NCI-H460 (cell line): ENCODE measurements at regions not wholly inside any gene's neighbourhood (a gene's known extent, or its start where the extent isn't known, plus 50 kb on each side); places are given as distances from the start of the nearest gene placed in this dataset.
"Not testable (repeated sequence)": the region's sequence is repeated elsewhere in the genome, so short reads cannot be mapped to it uniquely, and the experiment has no call there.

Experiments
- DNase-seq: peaks from one replicate; pipeline ENCODE4 v3.0.0-alpha.2; 2016; ENCODE audit warnings: low read depth; ENCODE audit errors: extremely low read depth

- DNase-seq = no peak
Observed at GRCh38 chr9:85344901-85345300, 396.9 kb downstream of the AGTPBP1 start.

DNA sequence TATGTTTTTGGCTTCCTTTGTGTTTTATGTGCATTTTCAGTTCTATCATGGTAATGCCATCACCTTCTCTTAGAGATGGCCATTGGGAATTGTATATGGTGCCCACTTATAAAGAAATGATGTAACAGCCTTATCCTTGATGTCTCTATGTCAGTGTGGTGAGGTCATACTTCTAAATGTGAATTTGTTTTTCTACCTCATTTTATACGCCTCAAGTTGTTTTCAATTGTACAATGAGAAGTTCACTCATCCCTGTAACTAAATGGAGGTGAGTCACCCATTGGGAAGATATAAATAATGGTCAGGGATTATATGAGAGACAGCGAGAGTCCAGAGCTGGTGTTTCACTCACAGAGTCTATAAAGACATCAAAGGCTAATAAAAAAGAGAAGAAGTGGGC lies 402.4 kb downstream of the AGTPBP1 start:
- DNase-seq = no peak

DNA sequence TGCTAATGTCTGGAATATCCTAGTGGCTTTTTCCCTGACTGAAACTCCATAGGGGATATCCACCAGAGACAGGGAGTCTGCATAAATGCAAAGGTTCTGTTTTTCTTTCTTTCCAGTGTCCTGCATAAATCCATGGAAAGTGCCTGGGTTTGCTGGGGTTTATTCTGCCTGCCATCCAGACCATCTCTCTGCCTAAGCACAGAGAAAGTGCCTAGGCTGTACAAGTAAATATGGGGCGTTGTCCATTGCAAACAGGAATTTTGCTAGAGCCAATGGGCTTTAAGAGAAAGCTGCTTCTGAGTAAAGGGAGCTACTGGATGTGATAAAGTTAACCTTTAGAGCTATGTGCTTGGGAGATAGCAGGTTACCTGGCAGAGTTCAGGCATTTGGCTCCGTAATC lies 407.5 kb downstream of the AGTPBP1 start:
- no peak for DNase-seq

DNA sequence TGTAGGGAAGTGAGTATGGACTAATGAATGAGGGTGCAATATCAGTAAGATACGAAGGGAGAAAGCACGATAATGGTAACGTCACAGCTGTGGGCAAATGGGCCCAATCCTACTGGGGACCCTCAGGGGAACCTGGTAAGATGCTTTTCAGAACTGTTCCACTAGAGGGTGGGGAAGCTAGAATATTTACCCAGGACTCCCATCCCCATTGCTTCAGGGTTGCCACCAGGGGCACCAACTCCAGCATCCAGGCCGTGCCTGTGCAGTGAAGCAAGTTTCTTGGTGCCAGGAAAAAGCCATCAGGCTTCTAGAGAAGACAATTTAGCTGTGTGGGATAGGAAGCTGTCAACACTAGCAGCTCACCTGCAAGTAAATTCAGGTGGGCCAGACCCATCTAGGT lies 409.3 kb downstream of the AGTPBP1 start:
- DNase-seq = no peak

GRCh38 chr9:85331626-85332025 lies 410.1 kb downstream of the AGTPBP1 start:
- no peak for DNase-seq

DNA sequence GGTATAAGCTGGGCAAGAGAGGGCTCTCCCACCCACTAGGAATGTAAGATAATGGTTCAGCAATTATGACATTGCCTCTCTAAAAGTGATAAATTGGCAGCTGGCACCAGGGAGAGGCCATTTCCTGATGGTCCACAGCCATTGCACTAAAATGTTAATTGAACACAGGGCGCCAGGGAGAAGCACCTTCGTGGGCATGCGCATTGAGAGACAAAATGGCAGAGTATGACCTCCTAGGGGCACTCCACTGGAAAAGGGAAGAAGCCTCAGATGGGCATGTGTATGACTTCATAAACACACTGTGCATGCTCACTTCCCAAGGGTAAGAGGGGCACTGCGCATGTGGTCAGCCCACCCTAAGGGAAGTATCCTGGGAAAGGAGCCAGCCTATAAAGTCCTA lies 419.2 kb downstream of the AGTPBP1 start:
- no peak for DNase-seq

GRCh38 chr9:85321561-85321960 lies 420.2 kb downstream of the AGTPBP1 start:
- DNase-seq = no peak

DNA sequence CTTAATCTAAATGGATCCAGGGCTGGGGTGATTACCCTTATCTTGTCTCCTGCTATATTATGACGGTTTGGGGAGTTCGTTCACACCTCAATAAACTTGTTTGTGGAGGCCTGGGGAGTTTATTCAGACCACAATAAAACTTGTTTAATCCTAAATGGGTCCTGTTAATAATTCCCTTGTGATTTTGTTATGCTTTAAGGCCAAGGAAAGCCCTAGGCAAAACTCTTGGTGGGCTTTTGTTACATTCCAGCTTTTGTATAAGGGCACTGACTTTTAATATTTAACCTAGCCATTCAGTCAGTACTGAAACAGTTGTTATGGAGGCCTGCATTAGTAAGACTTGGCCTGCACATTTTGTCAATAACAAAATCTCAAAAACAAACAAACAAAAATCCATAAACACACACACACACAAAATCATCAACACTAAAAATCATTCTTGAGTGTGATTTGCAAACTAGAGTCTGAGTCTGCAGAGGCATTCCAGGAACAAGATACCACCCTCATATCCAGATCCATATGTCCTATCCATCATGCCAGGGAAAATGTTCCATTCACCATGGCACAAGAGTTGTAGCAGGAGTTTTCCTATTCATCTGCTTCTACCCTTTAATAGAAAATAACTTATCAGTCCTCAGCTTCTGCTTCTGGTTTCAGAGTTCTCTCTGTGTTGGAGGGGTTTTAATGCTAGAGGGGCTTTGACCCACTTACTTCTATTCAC lies 421.7 kb downstream of the AGTPBP1 start:
- DNase-seq = no peak

GRCh38 chr9:85315535-85315934 lies 426.2 kb downstream of the AGTPBP1 start:
- DNase-seq = not testable (repeated sequence)

GRCh38 chr9:85310573-85310972 lies 431.2 kb downstream of the AGTPBP1 start:
- no peak for DNase-seq

DNA sequence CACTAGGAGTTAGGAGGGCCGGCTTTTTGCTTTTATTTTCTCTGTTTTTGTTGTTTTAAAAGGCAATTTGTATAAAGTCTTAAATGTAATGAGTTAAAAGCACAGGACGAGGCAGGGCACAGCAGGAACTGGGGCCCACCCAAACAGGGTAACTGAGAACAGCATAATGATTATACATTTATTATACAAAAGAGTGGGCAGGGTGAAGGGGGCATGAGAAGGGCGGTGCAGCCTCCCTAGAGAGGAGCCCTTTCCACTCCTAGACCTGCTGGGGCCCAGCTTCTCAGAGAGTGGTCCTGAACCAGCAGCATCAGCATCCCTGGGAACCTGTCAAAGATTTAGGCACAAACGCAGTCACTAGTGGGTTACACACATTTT lies 438.0 kb downstream of the AGTPBP1 start:
- no peak for DNase-seq

DNA sequence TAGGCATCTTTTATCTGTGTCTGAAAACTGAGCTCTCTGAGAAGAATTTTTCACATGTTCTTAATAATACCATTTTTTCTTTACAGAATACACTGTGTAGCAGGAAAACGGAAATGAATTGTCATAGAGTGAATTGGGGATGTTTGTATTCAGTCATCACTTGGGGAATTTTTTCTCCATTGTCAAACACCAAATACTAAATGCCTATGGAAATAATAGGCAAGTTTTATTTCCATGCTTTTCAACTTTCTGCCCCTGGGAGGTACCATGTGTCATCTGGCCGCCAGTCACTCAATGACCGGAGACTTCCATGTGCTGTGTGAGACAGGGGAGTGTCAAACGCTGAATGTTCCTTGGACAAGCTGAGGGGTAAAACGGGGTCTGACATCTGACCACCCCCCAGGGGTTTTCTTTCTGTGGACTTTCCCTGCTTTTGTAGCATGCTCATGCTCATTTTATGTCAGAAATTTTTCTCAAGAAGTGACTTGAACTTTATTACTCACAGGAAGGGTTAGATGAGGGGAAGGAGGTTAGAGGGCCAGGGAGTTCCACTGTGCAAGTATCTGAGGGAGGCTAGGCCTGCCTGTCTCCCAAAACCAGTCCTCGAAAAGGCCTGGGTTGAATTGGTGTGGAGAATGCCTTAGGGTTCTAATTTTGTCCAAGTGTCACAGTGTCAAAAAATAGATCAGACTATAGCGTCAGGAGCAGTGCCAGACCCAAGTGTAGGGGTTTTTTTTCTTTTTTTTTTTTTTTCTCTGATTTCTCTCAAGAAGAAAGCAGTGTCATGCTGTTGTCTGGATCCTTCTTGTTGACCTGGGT lies 438.6 kb downstream of the AGTPBP1 start:
- no peak for DNase-seq

DNA sequence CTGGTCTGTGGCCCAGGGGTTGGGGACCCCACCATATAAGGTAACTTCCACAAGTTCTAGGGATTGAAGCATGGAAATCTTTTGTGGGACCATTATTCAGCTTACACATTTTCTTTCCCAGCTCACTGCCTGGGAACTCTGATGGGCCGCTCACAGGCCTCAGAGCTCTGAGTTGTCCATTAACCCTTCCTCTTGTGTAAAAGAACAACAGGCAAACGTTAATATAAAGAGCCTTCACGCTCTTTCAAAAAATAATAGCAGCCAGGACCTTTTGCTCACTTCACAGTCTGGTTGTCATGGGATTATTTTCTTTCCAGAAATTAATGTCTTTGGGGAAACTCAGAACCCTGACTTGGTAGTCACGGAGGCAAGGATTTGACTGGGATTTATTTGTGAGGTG lies 443.3 kb downstream of the AGTPBP1 start:
- DNase-seq = no peak

- not testable (repeated sequence) for DNase-seq
Observed at GRCh38 chr9:85295244-85295643, 446.5 kb downstream of the AGTPBP1 start.

DNA sequence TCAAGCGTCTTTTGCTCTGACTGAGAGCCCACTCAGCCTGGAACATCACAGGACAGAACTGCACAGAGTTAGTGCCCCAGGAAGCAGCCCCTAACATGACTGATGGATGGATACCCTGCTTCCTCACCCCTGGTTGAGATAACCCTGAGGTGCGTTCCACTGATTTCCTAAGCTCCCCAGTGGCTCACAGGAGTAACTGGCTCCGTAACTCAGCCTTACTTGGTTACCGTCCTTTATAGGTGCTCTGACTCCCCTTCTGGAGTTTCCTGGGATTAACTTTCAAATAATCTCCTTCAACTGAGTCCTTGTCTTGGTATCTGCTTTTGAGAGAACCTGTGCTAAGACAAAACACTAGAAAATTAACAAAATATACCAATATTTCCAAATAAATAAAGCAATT lies 449.5 kb downstream of the AGTPBP1 start:
- DNase-seq = no peak

DNA sequence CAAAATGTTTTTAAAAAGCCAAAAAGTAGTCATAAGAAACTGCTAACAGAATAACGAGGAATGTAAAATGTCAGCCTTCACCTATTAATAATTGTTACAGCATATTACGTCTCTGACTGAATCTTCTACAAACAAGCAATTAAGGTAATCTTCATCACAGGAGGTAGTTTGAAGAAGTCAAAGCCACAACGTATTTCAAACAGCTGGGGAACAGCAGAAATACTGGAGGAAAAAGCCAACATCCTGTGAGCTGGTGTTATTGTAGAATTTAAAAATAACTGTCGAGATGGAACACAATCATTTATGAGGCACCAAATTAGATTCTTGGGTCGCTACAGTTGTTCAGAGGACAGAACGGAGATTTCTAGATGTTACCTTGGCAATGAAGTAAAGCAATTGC lies 450.5 kb downstream of the AGTPBP1 start:
- DNase-seq = no peak

GRCh38 chr9:85290019-85290418 lies 451.7 kb downstream of the AGTPBP1 start:
- no peak for DNase-seq

- no peak for DNase-seq
Observed at GRCh38 chr9:85289142-85289541, 452.6 kb downstream of the AGTPBP1 start.

- no peak for DNase-seq
Observed at GRCh38 chr9:85283421-85283820, 458.3 kb downstream of the AGTPBP1 start.

DNA sequence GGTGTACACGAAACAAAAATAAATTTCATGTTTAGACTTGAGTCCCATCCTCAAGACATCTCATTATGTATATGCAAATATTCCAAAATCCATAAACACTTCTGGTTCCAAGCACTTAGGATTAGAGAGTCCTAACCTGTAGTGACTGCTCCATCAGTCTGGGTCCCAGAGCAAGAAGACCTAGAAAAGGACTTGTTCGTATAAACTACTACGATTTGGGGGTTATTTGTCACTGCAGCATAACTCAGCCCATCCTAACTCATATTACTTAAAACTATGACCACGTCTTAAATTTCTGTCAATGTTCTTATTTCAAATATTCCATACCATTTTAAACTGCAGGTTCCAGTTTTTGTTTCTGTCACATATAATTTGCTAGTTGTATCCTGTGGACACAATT lies 463.0 kb downstream of the AGTPBP1 start:
- no peak for DNase-seq

DNA sequence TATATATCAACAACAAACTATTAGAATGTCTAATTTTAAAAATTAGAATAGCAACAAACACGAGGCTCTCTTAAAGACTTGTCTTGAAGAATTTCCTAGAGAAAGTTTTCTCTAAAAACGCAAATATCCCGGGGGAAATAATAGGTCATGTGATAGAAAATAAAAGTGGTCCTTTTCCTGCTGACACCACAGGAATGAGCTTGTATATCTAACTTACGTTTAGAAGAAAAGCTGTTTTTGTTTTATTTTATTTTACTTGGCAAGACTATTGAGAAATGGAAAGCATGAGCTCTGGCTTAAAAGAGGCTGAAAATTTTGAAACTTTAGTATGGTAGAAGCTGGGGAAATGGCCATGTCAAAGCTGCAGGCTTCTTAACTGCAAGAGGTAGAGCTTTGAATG lies 465.0 kb downstream of the AGTPBP1 start:
- no peak for DNase-seq

DNA sequence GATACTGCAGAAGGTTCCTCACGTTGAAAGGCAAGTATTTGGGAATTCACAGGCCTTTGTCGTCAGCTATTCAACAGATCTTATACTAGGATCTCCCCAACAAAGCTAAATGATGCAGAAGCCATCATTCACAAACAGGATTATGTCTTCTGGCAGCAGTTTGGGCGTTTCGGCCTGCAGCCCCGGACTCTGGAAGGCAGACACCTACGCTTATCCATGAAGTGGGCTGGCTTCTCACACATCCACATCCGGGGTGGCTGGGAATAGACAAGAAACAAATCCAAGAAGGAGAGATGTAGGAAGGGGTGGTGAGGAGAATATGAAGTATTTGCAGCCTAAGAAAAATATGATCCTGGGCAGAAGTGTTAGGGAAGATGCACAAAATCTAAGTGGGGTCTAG lies 471.9 kb downstream of the AGTPBP1 start:
- no peak for DNase-seq
